ENCODE measurements at regions not wholly inside any gene's neighbourhood (a gene's known extent, or its start where the extent isn't known, plus 50 kb on each side); places are given as distances from the start of the nearest gene placed in this dataset.

- dilution Hi-C loops (cut with MboI; ENCODE audit: extremely low pct_ligation_motif_present, low sequenced_read_pairs), result no loop called here
- no peak overlapping the region for H2AFZ ChIP-seq (ENCODE audit: control insufficient read depth, low read length)
- H3K4me3 ChIP-seq (ENCODE audit: control insufficient read depth in 2 of 3, extremely low read depth in 1 of 3, insufficient read depth in 2 of 3, low read depth in 1 of 3, low read length in 3 of 3), result no peak overlapping the region
- peaks cover 24% of the 10 kb centered on the region for H3K4me1 ChIP-seq (ENCODE audit: control insufficient read depth, extremely low read depth, insufficient read depth, low read length)
- no peak overlapping the region for H3K27ac ChIP-seq (ENCODE audit: control insufficient read depth, insufficient read depth, low read length)
- H3K4me2 ChIP-seq (ENCODE audit: control insufficient read depth, extremely low read depth, insufficient read depth, low read depth, low read length), result no peak overlapping the region
- FAIRE-seq (no peak), DNase-seq (ENCODE audit: low read depth, low spot score) (no peak)
- no peaks in the 10 kb centered on the region for H3K9me1 ChIP-seq (ENCODE audit: control insufficient read depth, extremely low read depth, insufficient read depth, low read length)
- H3K27me3 ChIP-seq (ENCODE audit: control insufficient read depth, extremely low read depth, insufficient read depth, low read length), result no peaks in the 10 kb centered on the region
- H3K9me3 ChIP-seq (ENCODE audit: control insufficient read depth, low read depth, low read length), result no peaks in the 10 kb centered on the region
- no peaks in the 10 kb centered on the region for H4K20me1 ChIP-seq (ENCODE audit: control insufficient read depth, extremely low read depth, insufficient read depth, low read length)
- no peak overlapping the region for H3K9ac ChIP-seq (ENCODE audit: control insufficient read depth, extremely low read depth, insufficient read depth, low read length)
- H3K36me3 ChIP-seq (ENCODE audit: control insufficient read depth in 2 of 2, extremely low read depth in 1 of 2, insufficient read depth in 2 of 2, low read length in 2 of 2), result no peaks in the 10 kb centered on the region
- TF ChIP-seq, protein P1, sequence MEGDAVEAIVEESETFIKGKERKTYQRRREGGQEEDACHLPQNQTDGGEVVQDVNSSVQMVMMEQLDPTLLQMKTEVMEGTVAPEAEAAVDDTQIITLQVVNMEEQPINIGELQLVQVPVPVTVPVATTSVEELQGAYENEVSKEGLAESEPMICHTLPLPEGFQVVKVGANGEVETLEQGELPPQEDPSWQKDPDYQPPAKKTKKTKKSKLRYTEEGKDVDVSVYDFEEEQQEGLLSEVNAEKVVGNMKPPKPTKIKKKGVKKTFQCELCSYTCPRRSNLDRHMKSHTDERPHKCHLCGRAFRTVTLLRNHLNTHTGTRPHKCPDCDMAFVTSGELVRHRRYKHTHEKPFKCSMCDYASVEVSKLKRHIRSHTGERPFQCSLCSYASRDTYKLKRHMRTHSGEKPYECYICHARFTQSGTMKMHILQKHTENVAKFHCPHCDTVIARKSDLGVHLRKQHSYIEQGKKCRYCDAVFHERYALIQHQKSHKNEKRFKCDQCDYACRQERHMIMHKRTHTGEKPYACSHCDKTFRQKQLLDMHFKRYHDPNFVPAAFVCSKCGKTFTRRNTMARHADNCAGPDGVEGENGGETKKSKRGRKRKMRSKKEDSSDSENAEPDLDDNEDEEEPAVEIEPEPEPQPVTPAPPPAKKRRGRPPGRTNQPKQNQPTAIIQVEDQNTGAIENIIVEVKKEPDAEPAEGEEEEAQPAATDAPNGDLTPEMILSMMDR (optimal IDR thresholded peaks at IDR 0.05 in 1 of 3, IDR thresholded peaks at IDR 0.05 in 1 of 3, conservative IDR thresholded peaks at IDR 0.05 in 1 of 3; ENCODE audit: extremely low read depth in 1 of 3, insufficient read depth in 2 of 3, low read length in 3 of 3), result no peak
- no peak for TF ChIP-seq EZH2 (IDR thresholded peaks at IDR 0.05; ENCODE audit: low read length)
- no peaks in the 10 kb centered on the region for H3K79me2 ChIP-seq (ENCODE audit: control insufficient read depth, insufficient read depth, low read length)
Observed at GRCh38 chr14:65318636-65319506, 93.7 kb upstream of the FUT8 start.

GRCh38 chr14:65320661-65321308, 91.7 kb upstream of the FUT8 start:
- no peaks in the 10 kb centered on the region for H3K9me3 ChIP-seq (ENCODE audit: control insufficient read depth, low read depth, low read length)
- H4K20me1 ChIP-seq (ENCODE audit: control insufficient read depth, extremely low read depth, insufficient read depth, low read length), result no peaks in the 10 kb centered on the region
- no peak overlapping the region for H2AFZ ChIP-seq (ENCODE audit: control insufficient read depth, low read length)
- H3K4me2 ChIP-seq (ENCODE audit: control insufficient read depth, extremely low read depth, insufficient read depth, low read depth, low read length), result no peak overlapping the region
- FAIRE-seq (no peak), DNase-seq (ENCODE audit: low read depth, low spot score) (no peak)
- no peaks in the 10 kb centered on the region for H3K79me2 ChIP-seq (ENCODE audit: control insufficient read depth, insufficient read depth, low read length)
- TF ChIP-seq, protein P1 (optimal IDR thresholded peaks at IDR 0.05 in 1 of 3, IDR thresholded peaks at IDR 0.05 in 1 of 3, conservative IDR thresholded peaks at IDR 0.05 in 1 of 3; ENCODE audit: extremely low read depth in 1 of 3, insufficient read depth in 2 of 3, low read length in 3 of 3), result no peak
- no peak for TF ChIP-seq EZH2 (IDR thresholded peaks at IDR 0.05; ENCODE audit: low read length)
- no peaks in the 10 kb centered on the region for H3K9me1 ChIP-seq (ENCODE audit: control insufficient read depth, extremely low read depth, insufficient read depth, low read length)
- H3K36me3 ChIP-seq (ENCODE audit: control insufficient read depth in 2 of 2, extremely low read depth in 1 of 2, insufficient read depth in 2 of 2, low read length in 2 of 2), result no peaks in the 10 kb centered on the region
- H3K27me3 ChIP-seq (ENCODE audit: control insufficient read depth, extremely low read depth, insufficient read depth, low read length), result no peaks in the 10 kb centered on the region
- no peak overlapping the region for H3K9ac ChIP-seq (ENCODE audit: control insufficient read depth, extremely low read depth, insufficient read depth, low read length)
- no peak overlapping the region for H3K27ac ChIP-seq (ENCODE audit: control insufficient read depth, insufficient read depth, low read length)
- dilution Hi-C loops (cut with MboI; ENCODE audit: extremely low pct_ligation_motif_present, low sequenced_read_pairs), result no loop called here
- peaks cover 24% of the 10 kb centered on the region for H3K4me1 ChIP-seq (ENCODE audit: control insufficient read depth, extremely low read depth, insufficient read depth, low read length)
- H3K4me3 ChIP-seq (ENCODE audit: control insufficient read depth in 2 of 3, extremely low read depth in 1 of 3, insufficient read depth in 2 of 3, low read depth in 1 of 3, low read length in 3 of 3), result no peak overlapping the region

All from keratinocyte (primary cell).